ENCODE measurements at regions not wholly inside any gene's neighbourhood (a gene's known extent, or its start where the extent isn't known, plus 50 kb on each side); places are given as distances from the start of the nearest gene placed in this dataset.

- Mint-ChIP-seq H3K4me1 (peaks cover 0 to 2% (median 0%) of the 10 kb centered on the region in 4 donors), H3K9me3 (no peaks in the 10 kb centered on the region), H3K27me3 (no peaks in the 10 kb centered on the region), H3K36me3 (no peaks in the 10 kb centered on the region), H3K27ac (no peak overlapping the region), H3K4me3 (no peak overlapping the region)
- POLR2A ChIA-PET = no interaction called here
- DNase-seq (no peak), ATAC-seq (no peak)
Measured at GRCh38 chr2:8267048-8267447, 414.8 kb upstream of the ID2 start.

GRCh38 chr2:8267721-8268120 lies 414.1 kb upstream of the ID2 start:
- H3K27ac Mint-ChIP-seq = no peak overlapping the region
- ATAC-seq = no peak
- no peaks in the 10 kb centered on the region for H3K9me3 Mint-ChIP-seq
- POLR2A ChIA-PET = no interaction called here
- H3K27me3 Mint-ChIP-seq = no peaks in the 10 kb centered on the region
- H3K36me3 Mint-ChIP-seq = no peaks in the 10 kb centered on the region
- peaks cover 0 to 2% (median 0%) of the 10 kb centered on the region in 4 donors for H3K4me1 Mint-ChIP-seq
- no peak for DNase-seq
- H3K4me3 Mint-ChIP-seq = no peak overlapping the region

DNA sequence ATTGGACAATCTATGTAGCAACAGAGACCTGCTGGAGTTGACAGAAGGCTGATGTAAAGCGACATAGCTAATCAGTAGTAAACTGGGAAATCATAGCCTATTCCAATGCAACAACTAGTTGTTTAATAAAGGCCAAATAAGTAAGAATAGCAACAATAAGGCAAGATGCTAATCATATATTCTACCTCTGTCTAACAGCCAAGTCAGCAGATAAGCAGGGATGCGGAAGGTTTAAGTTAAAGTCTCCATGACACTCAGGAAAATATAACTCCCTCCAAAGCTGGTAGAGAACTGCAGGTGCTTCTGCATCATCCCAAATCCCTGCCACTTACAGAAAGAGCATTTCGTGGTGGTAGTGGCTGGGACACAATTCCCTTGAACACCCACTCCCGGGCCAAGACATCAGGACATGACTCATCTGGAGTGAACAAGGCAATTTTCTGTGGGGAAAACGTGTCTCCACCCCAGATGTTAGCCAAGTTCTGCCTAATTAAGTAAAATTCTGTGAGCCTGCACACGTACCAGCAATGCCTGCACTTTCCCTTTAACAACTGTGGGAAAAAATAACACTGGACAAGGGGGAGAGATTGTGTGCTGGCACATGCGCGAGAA lies 413.6 kb upstream of the ID2 start:
- DNase-seq (no peak), ATAC-seq (no peak)
- Mint-ChIP-seq H3K27me3 (no peaks in the 10 kb centered on the region), H3K27ac (no peak overlapping the region), H3K9me3 (no peaks in the 10 kb centered on the region), H3K36me3 (no peaks in the 10 kb centered on the region), H3K4me3 (no peak overlapping the region), H3K4me1 (peaks cover 0 to 2% (median 0%) of the 10 kb centered on the region in 4 donors)
- POLR2A ChIA-PET = no interaction called here

GRCh38 chr2:8270699-8271098 lies 411.2 kb upstream of the ID2 start:
- POLR2A ChIA-PET = no interaction called here
- Mint-ChIP-seq H3K4me1 (peaks cover 0 to 5% (median 3%) of the 10 kb centered on the region in 4 donors), H3K4me3 (no peak overlapping the region), H3K27me3 (no peaks in the 10 kb centered on the region), H3K27ac (no peak overlapping the region), H3K36me3 (no peaks in the 10 kb centered on the region), H3K9me3 (no peaks in the 10 kb centered on the region)
- DNase-seq (no peak), ATAC-seq (no peak)

DNA sequence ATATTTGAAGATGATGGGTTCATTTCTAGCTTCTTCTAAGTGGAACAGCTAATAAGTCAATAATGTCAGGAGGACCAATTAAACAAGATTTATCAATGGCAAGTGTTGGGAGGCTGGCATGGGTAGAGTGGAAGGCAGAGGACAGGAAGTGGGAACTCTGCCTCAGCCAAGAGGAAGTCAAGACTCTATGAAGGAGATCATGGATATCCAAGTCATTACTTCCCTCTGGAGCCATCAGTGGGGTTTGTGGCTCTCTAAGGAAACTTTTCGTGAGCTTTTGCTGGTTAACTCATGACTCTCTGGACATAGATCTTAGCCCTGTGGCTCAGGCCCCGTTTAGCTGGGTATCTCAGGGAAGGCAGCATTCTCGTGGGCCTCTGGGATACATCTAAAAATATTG lies 410.4 kb upstream of the ID2 start:
- Mint-ChIP-seq H3K4me3 (no peak overlapping the region), H3K9me3 (peaks cover 0 to 3% (median 0%) of the 10 kb centered on the region in 9 donors), H3K4me1 (peaks cover 0 to 5% (median 3%) of the 10 kb centered on the region in 4 donors), H3K36me3 (no peaks in the 10 kb centered on the region), H3K27me3 (no peaks in the 10 kb centered on the region), H3K27ac (no peak overlapping the region)
- POLR2A ChIA-PET = no interaction called here
- DNase-seq (no peak), ATAC-seq (no peak)

- POLR2A ChIA-PET = no interaction called here
- peaks cover 0 to 3% (median 0%) of the 10 kb centered on the region in 5 donors for H3K27me3 Mint-ChIP-seq
- H3K4me1 Mint-ChIP-seq = peaks cover 0 to 20% (median 3%) of the 10 kb centered on the region in 4 donors
- DNase-seq (no peak), ATAC-seq (no peak)
- H3K4me3 Mint-ChIP-seq = no peak overlapping the region
- no peak overlapping the region for H3K27ac Mint-ChIP-seq
- H3K36me3 Mint-ChIP-seq = no peaks in the 10 kb centered on the region
- H3K9me3 Mint-ChIP-seq = peaks cover 0 to 3% (median 0%) of the 10 kb centered on the region in 9 donors
Measured at GRCh38 chr2:8276026-8276425, 405.8 kb upstream of the ID2 start.

DNA sequence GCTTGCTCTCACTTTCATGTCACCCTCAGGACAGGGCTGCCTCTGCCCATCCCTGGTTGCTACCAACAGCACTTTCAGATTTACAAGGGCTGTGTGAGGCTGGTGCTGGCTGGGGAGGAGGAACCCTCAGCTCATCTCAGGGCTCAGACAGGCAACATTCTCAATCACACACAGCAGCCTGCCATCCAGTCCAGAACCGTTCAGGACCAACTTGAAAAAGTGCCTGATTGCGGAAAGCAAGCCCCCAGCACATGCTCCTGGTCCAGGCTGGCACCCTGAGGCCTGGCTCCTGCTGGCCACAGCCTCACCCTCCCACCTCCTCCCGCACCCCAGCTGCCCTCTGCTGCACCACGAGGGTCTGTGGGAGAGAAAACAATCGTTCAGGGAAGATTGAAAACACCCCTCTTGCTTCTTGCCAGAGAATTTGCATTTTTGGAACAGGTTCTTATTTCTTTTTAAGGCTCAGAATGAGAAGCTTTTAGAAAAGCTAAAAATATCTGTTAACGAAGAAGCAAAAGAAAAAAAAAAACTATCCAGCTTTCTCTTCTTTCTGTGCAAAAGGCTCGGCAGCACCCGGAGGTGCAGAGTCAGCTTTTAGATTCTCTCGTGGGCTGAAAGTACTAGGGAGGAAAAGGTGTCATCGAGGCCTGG lies 403.8 kb upstream of the ID2 start:
- peaks cover 0 to 21% (median 3%) of the 10 kb centered on the region in 4 donors for H3K4me1 Mint-ChIP-seq
- H3K36me3 Mint-ChIP-seq = no peaks in the 10 kb centered on the region
- DNase-seq = no peak
- ATAC-seq = no peak
- POLR2A ChIA-PET = interaction anchor here (0.7 kb wide), 1 partner anchor 1321 kb away, joined by 3 read pairs; no protein-coding TSS in a partner anchor
- peaks cover 0 to 3% (median 0%) of the 10 kb centered on the region in 5 donors for H3K27me3 Mint-ChIP-seq
- peak overlapping the region in 2 of 10 donors; percentile 63 to 85 for H3K4me3 Mint-ChIP-seq
- peak overlapping the region in 2 of 10 donors; percentile 13 to 20 for H3K27ac Mint-ChIP-seq
- H3K9me3 Mint-ChIP-seq = peaks cover 0 to 3% (median 0%) of the 10 kb centered on the region in 9 donors

DNA sequence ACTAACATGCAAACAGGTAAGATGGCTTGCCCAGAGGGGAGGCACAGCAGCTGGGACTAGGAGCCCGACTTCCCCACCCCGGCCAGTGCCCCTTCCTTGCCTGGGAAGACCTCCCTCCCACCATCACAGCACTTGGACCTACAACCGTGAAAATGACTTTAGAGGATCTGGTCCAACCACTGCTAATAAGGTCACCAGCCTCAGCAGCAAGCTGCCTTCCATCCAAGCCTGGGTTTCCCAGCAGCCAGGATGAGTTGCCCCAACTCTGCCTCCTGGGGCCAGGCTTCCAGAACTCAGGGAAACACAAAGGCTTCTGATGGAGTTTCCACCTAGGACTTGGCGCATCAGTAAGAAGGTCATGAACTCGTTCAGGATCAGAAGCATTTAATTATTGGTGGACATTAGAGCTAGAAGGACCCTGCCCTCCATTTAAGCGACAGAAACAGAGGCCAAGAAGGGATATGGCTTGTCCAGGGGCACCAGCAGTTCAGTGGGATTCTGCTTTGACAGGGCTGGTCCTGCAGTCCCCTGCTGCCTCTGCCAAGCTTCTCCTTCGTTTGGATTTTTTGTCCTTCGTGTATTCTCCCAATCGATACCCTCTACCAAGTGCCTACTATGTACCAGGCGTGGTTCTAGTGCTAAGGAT lies 403.0 kb upstream of the ID2 start:
- ATAC-seq = no peak
- Mint-ChIP-seq H3K27ac (peak overlapping the region in 1 of 10 donors; percentile 71), H3K27me3 (peaks cover 0 to 3% (median 0%) of the 10 kb centered on the region in 5 donors), H3K36me3 (no peaks in the 10 kb centered on the region), H3K4me3 (peak overlapping the region in 1 of 10 donors; percentile 85), H3K4me1 (peaks cover 0 to 23% (median under 1%) of the 10 kb centered on the region in 4 donors), H3K9me3 (peaks cover 0 to 3% (median 0%) of the 10 kb centered on the region in 9 donors)
- DNase-seq = no peak
- POLR2A ChIA-PET = interaction anchor here (0.7 kb wide), 1 partner anchor 1322 kb away, joined by 3 read pairs; no protein-coding TSS in a partner anchor

DNA sequence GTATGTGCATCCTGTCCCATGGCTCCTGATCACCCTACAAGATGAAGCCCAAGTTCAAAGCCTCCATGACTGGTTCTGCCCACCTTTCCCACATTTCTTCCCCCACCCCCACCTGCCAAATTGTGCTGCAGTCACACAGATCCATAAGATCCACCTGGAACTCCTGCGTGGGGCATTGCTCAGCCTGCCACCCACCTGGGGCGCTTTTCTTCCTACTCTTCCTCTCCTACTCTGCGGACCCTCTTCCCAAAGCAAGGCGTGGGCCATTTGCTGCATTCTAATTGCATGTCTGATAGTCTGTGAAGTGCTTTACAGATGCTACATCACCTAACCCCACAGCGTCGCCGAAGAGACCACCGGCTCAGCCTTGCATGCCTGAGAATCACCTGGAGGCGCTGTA lies 402.4 kb upstream of the ID2 start:
- H3K27ac Mint-ChIP-seq = peak overlapping the region in 2 of 10 donors; percentile 57 to 71
- H3K36me3 Mint-ChIP-seq = no peaks in the 10 kb centered on the region
- H3K9me3 Mint-ChIP-seq = peaks cover 0 to 3% (median 0%) of the 10 kb centered on the region in 9 donors
- H3K4me1 Mint-ChIP-seq = peaks cover 0 to 28% (median 2%) of the 10 kb centered on the region in 4 donors
- ATAC-seq = no peak
- peaks cover 0 to 3% (median 0%) of the 10 kb centered on the region in 5 donors for H3K27me3 Mint-ChIP-seq
- POLR2A ChIA-PET = no interaction called here
- peak overlapping the region in 1 of 10 donors; percentile 85 for H3K4me3 Mint-ChIP-seq
- DNase-seq = no peak

DNA sequence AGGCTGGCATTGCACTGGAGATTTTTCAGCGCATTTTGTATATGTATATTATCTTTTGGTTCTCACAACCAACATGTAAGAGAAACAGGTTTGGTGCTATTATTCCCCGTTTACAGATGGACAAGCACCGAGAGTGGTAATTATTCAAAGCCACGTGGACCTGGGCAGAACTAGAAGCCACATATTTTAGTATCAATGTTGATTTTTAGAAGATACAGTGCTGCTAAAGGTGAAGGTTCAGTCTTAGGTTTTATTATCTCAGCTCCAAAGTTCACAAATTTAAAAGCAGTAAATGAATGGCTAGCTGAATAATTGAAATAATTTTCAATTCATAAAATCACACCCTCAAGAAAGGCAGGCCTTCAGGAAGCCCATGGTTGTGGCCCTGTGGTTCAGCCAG lies 400.6 kb upstream of the ID2 start:
- peaks cover 0 to 3% (median 0%) of the 10 kb centered on the region in 5 donors for H3K27me3 Mint-ChIP-seq
- POLR2A ChIA-PET = no interaction called here
- H3K27ac Mint-ChIP-seq = peak overlapping the region in 4 of 10 donors; percentile 29 to 78 (median 73)

DNA sequence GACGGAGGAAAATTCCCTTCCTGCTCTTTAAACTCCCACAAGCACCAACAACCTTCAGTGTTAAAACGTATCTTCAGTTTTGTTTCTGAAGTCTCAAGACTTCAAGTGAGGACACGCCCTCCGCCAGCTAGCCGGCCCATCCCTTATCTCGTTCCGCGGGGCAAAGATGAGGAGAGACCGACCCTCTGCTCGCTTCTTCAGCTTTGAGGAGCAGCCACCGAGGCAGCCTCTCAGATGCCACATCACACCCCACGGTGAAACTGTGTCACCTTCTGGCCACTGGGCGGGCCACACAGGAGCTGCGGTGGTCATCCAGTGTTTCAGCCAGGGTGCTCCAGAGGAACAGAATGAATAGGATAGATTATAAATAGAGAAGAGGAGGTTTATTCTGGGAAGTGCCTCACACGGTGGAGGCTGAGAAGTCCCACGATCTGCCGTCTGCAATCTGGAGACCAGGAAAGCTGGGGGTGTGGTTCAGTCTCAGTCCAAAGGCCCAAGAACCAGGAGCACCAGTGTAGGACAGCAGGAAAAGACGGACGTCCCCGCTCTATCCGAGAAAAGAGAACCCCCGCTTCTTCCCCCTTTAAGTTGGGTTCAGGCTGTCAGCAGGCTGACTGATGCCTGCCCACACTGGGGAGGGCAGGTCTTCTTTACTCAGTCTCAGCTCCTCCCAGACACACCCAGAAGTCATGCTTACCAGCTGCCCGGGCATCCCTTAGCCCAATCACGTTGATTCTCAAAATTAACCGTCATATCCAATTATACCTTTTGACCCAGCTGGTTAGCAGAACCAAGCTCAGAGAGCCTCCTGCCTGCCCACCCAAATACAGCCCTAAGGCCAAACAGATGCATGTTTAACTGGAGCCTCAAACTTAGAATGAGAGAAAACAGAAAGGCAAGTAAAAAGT lies 399.7 kb upstream of the ID2 start:
- H3K9me3 Mint-ChIP-seq = no peaks in the 10 kb centered on the region
- DNase-seq (no peak), ATAC-seq (no peak)
- H3K27ac Mint-ChIP-seq = peak overlapping the region in 4 of 10 donors; percentile 71 to 80 (median 76)
- peak overlapping the region in 4 of 10 donors; percentile 25 to 87 (median 64) for H3K4me3 Mint-ChIP-seq
- H3K36me3 Mint-ChIP-seq = no peaks in the 10 kb centered on the region
- H3K27me3 Mint-ChIP-seq = peaks cover 0 to 3% (median 0%) of the 10 kb centered on the region in 5 donors
- POLR2A ChIA-PET = no interaction called here
- peaks cover 0 to 26% (median 2%) of the 10 kb centered on the region in 4 donors for H3K4me1 Mint-ChIP-seq

More for the DNA sequence above, 400.6 kb upstream of the ID2 start:
- DNase-seq = no peak
- H3K4me3 Mint-ChIP-seq = peak overlapping the region in 2 of 10 donors; percentile 85 to 87
- ATAC-seq = no peak
- H3K9me3 Mint-ChIP-seq = peaks cover 0 to 1% (median 0%) of the 10 kb centered on the region in 9 donors
- H3K36me3 Mint-ChIP-seq = no peaks in the 10 kb centered on the region
- H3K4me1 Mint-ChIP-seq = peaks cover 0 to 28% (median 2%) of the 10 kb centered on the region in 4 donors

DNA sequence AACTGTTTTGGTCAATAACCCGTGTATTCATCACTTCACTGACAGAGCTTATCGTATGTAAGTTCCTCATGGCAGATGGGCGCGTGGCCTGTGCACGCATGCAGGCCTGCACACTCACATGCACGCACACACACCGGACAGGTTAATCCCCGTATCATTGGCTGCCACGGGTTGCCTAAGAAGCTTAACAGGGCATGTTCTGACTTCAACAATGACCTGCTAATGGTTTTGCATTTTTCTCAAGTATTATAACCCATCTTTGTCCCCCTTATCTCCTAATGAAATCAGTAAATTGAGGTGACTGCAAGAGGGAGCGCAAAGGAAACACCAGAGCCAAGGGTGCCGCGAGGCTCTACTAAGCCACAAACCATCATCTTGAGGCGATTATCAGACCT lies 399.0 kb upstream of the ID2 start:
- Mint-ChIP-seq H3K4me3 (peak overlapping the region in 2 of 10 donors; percentile 85 to 87), H3K36me3 (no peaks in the 10 kb centered on the region), H3K27ac (peak overlapping the region in 3 of 10 donors; percentile 71 to 80 (median 75)), H3K9me3 (no peaks in the 10 kb centered on the region), H3K4me1 (peaks cover 0 to 22% (median 2%) of the 10 kb centered on the region in 4 donors), H3K27me3 (peaks cover 0 to 8% (median 2%) of the 10 kb centered on the region in 5 donors)
- POLR2A ChIA-PET = no interaction called here
- DNase-seq (no peak), ATAC-seq (no peak)
